ENCODE measurements at regions not wholly inside any gene's neighbourhood (a gene's known extent, or its start where the extent isn't known, plus 50 kb on each side); places are given as distances from the start of the nearest gene placed in this dataset.

GRCh38 chr4:24103434-24104157 is 213.7 kb upstream of the PPARGC1A start:
- DNase-seq (ENCODE audit: low read depth) = peak; percentile 73

- DNase-seq (ENCODE audit: low read depth) = no peak
Measured at GRCh38 chr4:24102621-24103020, 212.8 kb upstream of the PPARGC1A start.

- no peak for DNase-seq (ENCODE audit: low read depth)
Measured at GRCh38 chr4:24096603-24097002, 206.8 kb upstream of the PPARGC1A start.

- no peak for DNase-seq (ENCODE audit: low read depth)
Measured at GRCh38 chr4:24094726-24095125, 204.9 kb upstream of the PPARGC1A start.

GRCh38 chr4:24093446-24093845 is 203.6 kb upstream of the PPARGC1A start:
- DNase-seq (ENCODE audit: low read depth) = no peak

- DNase-seq (ENCODE audit: low read depth) = peak; percentile 39
Measured at GRCh38 chr4:24091639-24092233, 201.9 kb upstream of the PPARGC1A start.

GRCh38 chr4:24089851-24090534 is 200.1 kb upstream of the PPARGC1A start:
- DNase-seq (ENCODE audit: low read depth) = no peak

- DNase-seq (ENCODE audit: low read depth) = no peak
Measured at GRCh38 chr4:24080871-24081270, 191.0 kb upstream of the PPARGC1A start.

GRCh38 chr4:24078347-24078962 is 188.6 kb upstream of the PPARGC1A start:
- DNase-seq (ENCODE audit: low read depth) = no peak

- no peak for DNase-seq (ENCODE audit: low read depth)
Measured at GRCh38 chr4:24076811-24077210, 187.0 kb upstream of the PPARGC1A start.

GRCh38 chr4:24073948-24074347 is 184.1 kb upstream of the PPARGC1A start:
- no peak for DNase-seq (ENCODE audit: low read depth)

- DNase-seq (ENCODE audit: low read depth) = no peak
Measured at GRCh38 chr4:24071612-24072372, 181.9 kb upstream of the PPARGC1A start.

- no peak for DNase-seq (ENCODE audit: low read depth)
Measured at GRCh38 chr4:24070117-24070516, 180.3 kb upstream of the PPARGC1A start.

- DNase-seq (ENCODE audit: low read depth) = no peak
Measured at GRCh38 chr4:24067367-24068193, 177.7 kb upstream of the PPARGC1A start.

GRCh38 chr4:24065974-24066373 is 176.1 kb upstream of the PPARGC1A start:
- no peak for DNase-seq (ENCODE audit: low read depth)

- no peak for DNase-seq (ENCODE audit: low read depth)
Measured at GRCh38 chr4:24063731-24064130, 173.9 kb upstream of the PPARGC1A start.

GRCh38 chr4:24060932-24061331 is 171.1 kb upstream of the PPARGC1A start:
- no peak for DNase-seq (ENCODE audit: low read depth)

GRCh38 chr4:24059839-24060238 is 170.0 kb upstream of the PPARGC1A start:
- DNase-seq (ENCODE audit: low read depth) = no peak

- DNase-seq (ENCODE audit: low read depth) = no peak
Measured at GRCh38 chr4:24057915-24058559, 168.2 kb upstream of the PPARGC1A start.

GRCh38 chr4:24056289-24056688 is 166.4 kb upstream of the PPARGC1A start:
- no peak for DNase-seq (ENCODE audit: low read depth)

GRCh38 chr4:24055623-24056022 is 165.8 kb upstream of the PPARGC1A start:
- DNase-seq (ENCODE audit: low read depth) = no peak
